ENCODE measurements at regions not wholly inside any gene's neighbourhood (a gene's known extent, or its start where the extent isn't known, plus 50 kb on each side); places are given as distances from the start of the nearest gene placed in this dataset.
"Not testable (repeated sequence)": the region's sequence is repeated elsewhere in the genome, so short reads cannot be mapped to it uniquely, and the experiment has no call there.

- ATAC-seq (ENCODE audit: low FRiP score in 2 of 2), result not testable (repeated sequence)
Measured at GRCh38 chr1:83213648-83214047, 785.3 kb downstream of the TTLL7 start.

GRCh38 chr1:83212033-83212432 is 786.9 kb downstream of the TTLL7 start:
- H3K9me3 ChIP-seq; H3K4me1 ChIP-seq; H3K4me3 ChIP-seq; ATAC-seq (ENCODE audit: low FRiP score in 2 of 2); H3K36me3 ChIP-seq; H3K27ac ChIP-seq; H3K27me3 ChIP-seq; DNase-seq: not testable (repeated sequence)

More at GRCh38 chr1:83213648-83214047, 785.3 kb downstream of the TTLL7 start:
- H3K27me3 ChIP-seq, DNase-seq, H3K27ac ChIP-seq, H3K4me1 ChIP-seq, H3K9me3 ChIP-seq, H3K4me3 ChIP-seq, H3K36me3 ChIP-seq: not testable (repeated sequence)
- 68 to 72% methylated on average over 2 to 3 of the region's 3 CpGs for WGBS, 2 donors

- H3K27me3 ChIP-seq; H3K4me3 ChIP-seq; H3K36me3 ChIP-seq; DNase-seq; ATAC-seq (ENCODE audit: low FRiP score in 2 of 2); H3K9me3 ChIP-seq; H3K4me1 ChIP-seq; H3K27ac ChIP-seq: not testable (repeated sequence)
- 85 to 96% methylated on average over 4 of the region's 4 CpGs for WGBS, 2 donors
Measured at GRCh38 chr1:83208540-83208939, 790.4 kb downstream of the TTLL7 start.

- not testable (repeated sequence) for H3K4me1 ChIP-seq; H3K4me3 ChIP-seq; H3K36me3 ChIP-seq; H3K27ac ChIP-seq; H3K9me3 ChIP-seq; H3K27me3 ChIP-seq; ATAC-seq (ENCODE audit: low FRiP score in 2 of 2); DNase-seq
- 74 to 82% methylated on average over 1 of the region's 1 CpG for WGBS, 2 donors
Measured at GRCh38 chr1:83194610-83195009, 804.3 kb downstream of the TTLL7 start.

GRCh38 chr1:83182033-83182728 is 816.8 kb downstream of the TTLL7 start:
- not testable (repeated sequence) for H3K27me3 ChIP-seq; H3K4me3 ChIP-seq; H3K4me1 ChIP-seq; H3K36me3 ChIP-seq; H3K27ac ChIP-seq; ATAC-seq (ENCODE audit: low FRiP score in 2 of 2); H3K9me3 ChIP-seq
- 84 to 92% methylated on average over 19 to 26 of the region's 26 CpGs for WGBS, 2 donors
- peak in 1 of 2 donors; percentile 7 for DNase-seq

GRCh38 chr1:83180621-83181020 is 818.3 kb downstream of the TTLL7 start:
- WGBS, 2 donors, result 45 to 60% methylated on average over 2 to 3 of the region's 3 CpGs
- H3K4me1 ChIP-seq; ATAC-seq (ENCODE audit: low FRiP score in 2 of 2); H3K27me3 ChIP-seq; H3K27ac ChIP-seq; H3K36me3 ChIP-seq; DNase-seq; H3K9me3 ChIP-seq; H3K4me3 ChIP-seq: not testable (repeated sequence)

- ATAC-seq (ENCODE audit: low FRiP score in 2 of 2); H3K4me3 ChIP-seq; H3K27me3 ChIP-seq; H3K4me1 ChIP-seq; H3K36me3 ChIP-seq; H3K27ac ChIP-seq; H3K9me3 ChIP-seq: not testable (repeated sequence)
- 82 to 100% methylated on average over 6 to 8 of the region's 9 CpGs for WGBS, 2 donors
- peak in 1 of 2 donors; percentile 25 for DNase-seq
Measured at GRCh38 chr1:83167634-83168033, 831.3 kb downstream of the TTLL7 start.

GRCh38 chr1:83163879-83164475 is 835.0 kb downstream of the TTLL7 start:
- not testable (repeated sequence) for DNase-seq; ATAC-seq (ENCODE audit: low FRiP score in 2 of 2)

GRCh38 chr1:83158924-83159323 is 840.0 kb downstream of the TTLL7 start:
- peak in 1 of 2 donors; percentile 31 for ATAC-seq (ENCODE audit: low FRiP score in 2 of 2)
- not testable (repeated sequence) for H3K4me1 ChIP-seq, DNase-seq, H3K9me3 ChIP-seq, H3K36me3 ChIP-seq, H3K27ac ChIP-seq, H3K27me3 ChIP-seq, H3K4me3 ChIP-seq
- no CpG with 5 or more reads among the region's 1 CpG for WGBS, 2 donors

More at GRCh38 chr1:83163879-83164475, 835.0 kb downstream of the TTLL7 start:
- not testable (repeated sequence) for H3K4me1 ChIP-seq, H3K36me3 ChIP-seq, H3K27ac ChIP-seq, H3K9me3 ChIP-seq, H3K27me3 ChIP-seq, H3K4me3 ChIP-seq
- 76 to 89% methylated on average over 3 of the region's 3 CpGs for WGBS, 2 donors

GRCh38 chr1:83154306-83154705 is 844.6 kb downstream of the TTLL7 start:
- not testable (repeated sequence) for DNase-seq; H3K4me3 ChIP-seq; H3K9me3 ChIP-seq; H3K27ac ChIP-seq; ATAC-seq (ENCODE audit: low FRiP score in 2 of 2); H3K36me3 ChIP-seq; H3K27me3 ChIP-seq; H3K4me1 ChIP-seq
- WGBS, 2 donors, result 61 to 71% methylated on average over 1 of the region's 1 CpG

All from upper lobe of left lung (tissue), 6 donors.